Activated CD8-positive, alpha-beta memory T cell treated with anti-CD3 and anti-CD28 coated beads for 36 hours (primary cell): ENCODE measurements at regions not wholly inside any gene's neighbourhood (a gene's known extent, or its start where the extent isn't known, plus 50 kb on each side); places are given as distances from the start of the nearest gene placed in this dataset.

ENCODE experiments used
- CTCF ChIA-PET: fragments of 350-600 bp; sonication (Branson Sonifier 250); formaldehyde crosslinking; loops from one replicate; lab custom pipeline; 2021; ENCODE audit warnings: antibody characterized with exemption; lab: Charles Lee
- POLR2A ChIA-PET: fragments of 350-600 bp; sonication (Branson Sonifier 250); formaldehyde crosslinking; loops from one replicate; lab custom pipeline; 2021; ENCODE audit warnings: antibody characterized with exemption; lab: Charles Lee

DNA sequence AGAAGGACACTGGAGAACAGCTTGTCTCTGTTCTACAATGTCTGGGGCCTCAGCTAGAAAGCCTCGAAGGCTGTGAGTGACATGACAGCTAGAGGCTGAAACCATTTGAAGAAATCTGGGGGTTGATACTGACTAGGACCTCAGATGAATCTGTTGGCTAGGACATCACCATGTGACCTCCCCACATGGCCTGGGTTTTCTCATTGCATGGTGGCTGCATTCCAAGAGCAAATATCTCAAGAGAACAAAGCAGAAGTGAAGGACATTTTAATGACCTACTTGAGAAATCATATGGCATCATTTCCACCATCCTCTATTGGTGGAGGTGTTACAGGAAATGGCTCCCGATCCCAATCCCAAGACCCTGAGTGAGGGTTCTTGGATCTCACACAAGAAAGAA, 450.6 kb upstream of the AUTS2 start:
- ChIA-PET POLR2A (no interaction called here), CTCF (interaction anchor here (0.6 to 0.7 kb wide), 2 partner anchors 410 to 818 kb away, joined by 4 read pairs; no protein-coding TSS in a partner anchor)

DNA sequence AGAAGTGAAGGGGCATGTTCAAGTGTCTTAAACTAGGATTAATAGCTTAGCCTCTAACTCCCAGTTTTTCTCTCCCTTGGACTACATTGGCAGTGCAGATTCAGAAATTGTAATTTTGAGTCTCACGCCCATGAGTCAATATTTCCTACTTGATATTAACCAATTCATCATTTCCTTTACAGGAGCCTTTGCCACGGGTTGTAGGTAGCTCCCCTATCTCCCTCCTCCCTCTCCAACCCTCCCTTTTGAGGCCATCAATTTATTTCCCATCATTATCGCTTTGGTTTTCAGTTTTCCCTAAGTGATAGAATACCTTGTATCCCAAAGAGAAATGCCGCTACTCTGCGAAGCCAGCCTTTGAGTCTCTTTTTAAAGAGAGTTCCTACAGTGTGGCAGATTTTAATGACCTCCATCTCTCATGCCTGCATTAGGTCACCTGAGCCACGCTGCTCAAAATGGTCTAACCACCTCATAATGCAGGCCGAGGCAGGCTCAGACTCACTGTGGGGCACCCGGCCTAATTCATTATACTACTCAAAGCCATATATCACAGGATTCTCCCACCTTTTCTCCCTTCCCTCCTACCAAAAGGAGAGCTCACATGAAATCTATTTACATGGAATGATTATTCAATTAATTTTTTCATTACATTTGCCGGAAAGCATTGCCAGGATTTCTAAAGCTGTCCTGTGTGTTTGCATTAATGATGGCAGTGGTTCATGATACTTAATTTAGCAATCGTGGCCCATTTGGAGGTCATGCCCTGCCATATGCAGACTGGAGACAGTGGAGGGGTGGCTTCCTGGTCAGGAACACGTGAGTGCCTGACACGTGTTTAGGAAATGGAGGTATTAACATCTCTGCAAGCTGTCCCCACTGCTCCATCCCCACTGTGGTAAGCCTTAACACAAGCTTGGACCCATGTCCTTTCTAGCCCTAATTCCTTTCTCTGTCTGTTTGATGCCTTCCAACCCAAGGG, 448.2 kb upstream of the AUTS2 start:
- POLR2A ChIA-PET = no interaction called here
- CTCF ChIA-PET = no interaction called here

DNA sequence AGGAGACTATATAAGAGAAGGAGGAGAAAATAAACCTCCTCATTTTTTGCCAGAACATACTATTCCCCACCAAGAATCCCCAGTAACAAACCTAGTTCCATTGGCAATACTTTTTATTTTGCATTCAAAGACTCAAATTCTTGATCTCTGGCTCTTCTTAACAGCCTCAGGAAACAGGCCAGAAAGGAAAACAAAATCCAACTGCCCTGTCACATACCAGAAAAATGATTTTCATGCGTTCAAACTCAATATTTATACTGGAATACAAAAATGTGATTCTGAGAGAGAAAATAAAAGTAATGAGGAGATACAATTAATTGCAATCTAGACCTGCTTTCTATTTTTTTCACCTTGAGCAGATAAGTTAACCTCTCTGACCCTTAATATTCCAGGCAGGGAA, 435.9 kb upstream of the AUTS2 start:
- POLR2A ChIA-PET = no interaction called here

DNA sequence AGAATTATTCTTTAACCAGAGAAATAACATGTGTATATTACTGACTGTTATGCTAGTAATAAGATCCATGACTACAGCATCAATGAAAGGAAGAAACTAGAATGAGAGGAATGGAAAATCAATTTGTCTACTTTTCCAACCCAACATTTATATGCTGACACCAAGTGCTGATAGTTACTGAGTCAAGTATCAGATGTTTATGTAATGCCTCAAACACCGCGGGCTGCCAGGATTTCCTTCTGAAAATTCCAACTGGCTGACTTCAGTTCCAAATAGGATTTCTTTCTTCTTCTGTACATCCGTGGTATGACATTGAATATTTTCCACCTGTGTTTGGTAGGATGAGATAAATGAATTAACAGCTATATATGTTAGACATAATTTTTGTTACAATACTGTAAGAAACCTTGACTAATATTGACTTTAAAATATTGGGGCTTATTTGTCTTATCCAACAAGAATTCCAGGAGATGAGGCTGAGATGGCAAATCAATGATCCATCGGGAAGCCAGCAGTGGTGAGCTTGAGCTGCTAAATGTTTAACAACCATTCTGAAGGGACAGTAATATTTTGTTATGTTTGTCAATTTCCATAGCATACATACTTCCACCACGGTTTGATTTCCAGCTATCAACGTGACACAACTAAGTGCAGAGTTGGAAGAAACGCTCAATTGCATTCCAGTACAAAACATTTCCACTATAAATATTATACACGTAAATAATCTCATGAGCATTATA, 435.2 kb upstream of the AUTS2 start:
- ChIA-PET CTCF (no interaction called here), POLR2A (no interaction called here)

More for the DNA sequence above, 435.9 kb upstream of the AUTS2 start:
- CTCF ChIA-PET = no interaction called here

DNA sequence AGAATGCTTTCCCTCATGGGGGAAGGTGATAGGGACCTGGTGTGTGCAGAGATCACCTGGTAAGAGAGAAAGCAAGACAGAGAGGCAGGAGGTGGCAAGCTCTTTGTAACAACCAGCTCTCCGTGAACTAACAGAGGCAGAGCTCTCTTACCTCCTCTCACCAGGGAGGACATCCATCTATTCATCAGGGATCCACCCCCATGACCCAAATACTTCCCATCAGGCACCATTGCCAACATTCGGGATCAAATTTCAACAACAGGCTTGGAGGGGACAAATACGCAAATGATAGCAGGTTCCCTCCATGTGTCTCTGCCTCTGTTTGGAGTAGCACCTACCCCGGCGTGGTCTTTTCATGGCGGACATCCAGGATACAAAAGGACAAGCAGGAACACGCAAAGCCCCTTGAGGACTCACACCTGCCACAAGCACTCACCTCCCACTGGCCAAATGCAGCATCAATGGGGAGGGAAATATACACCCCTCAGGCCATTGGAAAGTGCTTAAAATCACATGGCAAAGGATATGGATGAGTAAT, 431.2 kb upstream of the AUTS2 start:
- CTCF ChIA-PET = no interaction called here
- POLR2A ChIA-PET = no interaction called here

DNA sequence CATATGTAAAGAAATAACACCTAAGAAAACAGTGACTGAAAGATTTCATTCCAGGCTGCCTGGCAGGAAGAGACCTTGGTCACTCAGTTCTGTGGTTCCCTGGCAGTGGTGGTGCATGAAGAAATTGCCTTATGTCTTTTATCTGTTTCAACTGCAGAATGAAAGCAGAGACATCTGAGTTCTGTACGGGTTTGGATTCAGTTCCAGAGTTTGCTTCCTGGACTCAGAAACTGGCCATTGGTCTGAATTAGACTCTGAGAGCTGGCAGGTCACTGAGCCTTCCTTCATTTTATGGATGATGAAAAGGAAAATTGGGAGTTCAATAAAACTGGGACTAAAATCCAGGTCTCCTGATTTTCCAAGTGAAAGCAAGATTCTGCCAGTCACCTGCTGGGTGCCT, 428.9 kb upstream of the AUTS2 start:
- CTCF ChIA-PET = no interaction called here
- POLR2A ChIA-PET = no interaction called here

DNA sequence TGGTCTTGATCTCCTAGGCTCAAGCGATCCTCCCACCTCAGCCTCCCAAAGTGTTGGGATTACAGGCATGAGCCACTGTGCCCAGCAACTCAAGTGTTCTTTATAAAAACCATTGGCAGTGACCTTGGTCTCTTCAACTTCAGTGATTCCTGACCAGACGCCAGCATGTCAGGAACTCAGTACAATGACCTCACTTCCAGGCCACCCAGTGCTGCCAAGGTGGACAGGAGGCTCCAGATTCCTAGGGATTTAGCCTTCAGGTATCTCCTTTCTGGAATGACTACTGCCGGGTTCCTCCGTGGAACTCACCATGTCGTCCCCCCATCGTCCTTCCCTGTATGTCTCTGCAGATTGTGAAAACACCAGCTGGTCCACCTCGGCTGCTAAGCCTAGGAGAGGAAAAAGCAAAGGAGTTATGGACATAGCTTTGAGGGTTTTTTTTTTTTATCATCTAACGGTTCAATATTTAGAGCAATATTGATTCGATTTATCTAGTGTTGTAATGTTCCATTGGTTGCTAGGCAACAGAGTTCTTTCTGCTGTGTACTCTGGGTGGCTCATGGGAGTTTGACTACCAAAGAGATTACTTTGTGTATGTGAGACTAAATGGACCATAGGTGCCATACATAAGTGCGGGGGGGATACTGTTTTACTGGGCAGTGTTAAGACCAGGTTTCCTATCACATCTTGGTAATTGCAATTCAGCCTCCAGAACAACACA, 425.8 kb upstream of the AUTS2 start:
- ChIA-PET POLR2A (no interaction called here), CTCF (no interaction called here)

DNA sequence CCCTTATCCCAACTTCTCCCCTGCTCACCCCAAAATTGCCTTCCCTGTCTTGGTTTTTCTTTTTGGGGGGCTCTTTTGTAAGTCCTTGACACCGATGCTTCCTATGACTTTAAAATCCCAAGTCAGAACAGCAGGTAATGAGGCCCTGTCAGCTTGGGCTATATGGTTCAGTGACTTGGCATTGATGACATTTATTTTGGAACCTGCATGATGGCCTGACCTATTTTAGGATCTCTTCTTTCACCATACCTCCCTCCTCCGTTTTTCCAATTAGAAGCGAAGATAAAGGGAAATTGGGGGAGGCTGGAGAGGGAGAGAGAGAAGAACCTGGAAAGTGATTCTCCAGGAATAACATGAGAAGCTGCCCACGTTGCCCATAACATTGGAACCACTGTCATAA, 424.9 kb upstream of the AUTS2 start:
- CTCF ChIA-PET = no interaction called here
- POLR2A ChIA-PET = no interaction called here

DNA sequence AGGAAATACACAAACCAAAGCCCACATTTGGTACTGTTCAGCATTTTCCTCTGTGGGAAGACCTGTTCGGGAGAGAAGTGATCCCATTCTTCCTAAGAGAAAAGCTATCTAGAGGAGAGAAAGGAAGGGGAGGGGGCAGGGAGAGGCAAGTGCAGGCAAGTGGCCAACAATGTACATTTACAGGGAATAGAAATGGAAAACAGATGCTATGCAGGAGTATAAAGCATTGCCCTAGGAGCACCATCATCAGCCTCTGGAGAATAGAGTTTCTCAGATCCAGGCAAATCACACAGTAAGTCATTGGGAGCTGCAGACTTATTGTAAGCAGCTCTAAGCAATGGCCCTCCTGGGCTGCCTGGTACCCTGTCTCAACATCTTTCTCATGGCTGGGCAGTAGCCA, 424.4 kb upstream of the AUTS2 start:
- ChIA-PET POLR2A (no interaction called here), CTCF (no interaction called here)

DNA sequence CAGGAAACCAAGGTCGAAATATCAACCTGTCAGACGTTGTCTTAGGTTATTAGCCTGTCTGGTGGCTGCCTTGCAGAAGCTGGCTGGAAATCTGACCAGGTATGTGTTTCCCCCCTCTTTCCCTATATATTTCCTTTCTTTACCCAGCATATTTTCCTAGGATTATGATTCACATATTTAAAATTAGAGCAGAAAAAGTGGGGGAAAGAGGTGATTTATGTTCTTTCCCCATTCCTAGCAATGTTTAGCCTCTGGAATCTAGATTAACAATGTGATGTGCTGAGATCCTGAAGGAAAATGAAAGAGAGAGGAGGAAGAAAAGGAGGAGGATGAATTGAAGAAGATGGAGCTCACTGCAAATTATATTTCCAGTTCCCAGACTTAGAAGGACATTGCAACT, 421.4 kb upstream of the AUTS2 start:
- ChIA-PET CTCF (no interaction called here), POLR2A (no interaction called here)

DNA sequence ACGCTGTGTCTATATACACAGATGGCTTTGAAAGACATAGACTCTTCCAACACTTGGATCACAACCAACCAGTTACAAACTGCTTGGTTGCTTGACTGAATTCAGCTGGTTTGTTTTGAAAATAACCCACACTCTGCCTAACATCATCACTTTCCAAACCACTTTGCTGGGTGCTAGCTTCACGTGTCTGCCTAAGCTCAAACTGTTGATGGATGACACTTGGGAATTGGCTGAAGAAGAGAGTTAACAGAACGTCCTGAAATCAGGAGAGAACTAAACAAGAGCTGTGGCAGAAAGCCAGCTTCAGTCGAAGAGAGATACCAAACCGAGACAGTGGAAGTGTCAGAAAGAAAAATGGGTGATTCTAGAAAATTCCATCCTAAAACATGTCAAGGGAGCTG, 420.8 kb upstream of the AUTS2 start:
- ChIA-PET CTCF (no interaction called here), POLR2A (no interaction called here)

DNA sequence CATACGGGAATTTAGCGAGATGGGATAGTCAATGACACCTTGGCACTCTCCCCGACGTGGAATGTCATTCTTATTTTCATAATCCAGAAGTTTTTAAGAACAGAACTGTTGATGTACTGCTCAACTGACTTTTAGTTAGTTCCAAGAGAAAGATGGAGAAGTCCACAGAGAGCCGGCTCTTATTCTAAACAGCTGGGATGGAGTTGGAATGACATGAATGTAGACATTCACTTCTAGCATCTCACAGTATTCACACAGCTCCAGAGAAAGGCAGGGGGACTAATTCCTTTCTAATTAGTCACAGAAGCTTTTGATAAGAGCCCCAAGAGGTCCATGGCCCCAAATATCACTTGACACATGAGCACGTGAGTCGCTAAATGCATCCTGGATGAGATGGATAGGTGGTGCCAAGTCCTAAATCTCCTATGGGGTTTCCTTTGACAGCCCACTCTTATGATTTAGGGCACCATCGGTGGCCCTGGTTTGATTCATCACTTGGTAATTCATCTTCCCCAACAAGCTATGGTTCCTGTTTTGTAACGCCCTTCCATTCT, 420.3 kb upstream of the AUTS2 start:
- POLR2A ChIA-PET = no interaction called here
- CTCF ChIA-PET = no interaction called here

DNA sequence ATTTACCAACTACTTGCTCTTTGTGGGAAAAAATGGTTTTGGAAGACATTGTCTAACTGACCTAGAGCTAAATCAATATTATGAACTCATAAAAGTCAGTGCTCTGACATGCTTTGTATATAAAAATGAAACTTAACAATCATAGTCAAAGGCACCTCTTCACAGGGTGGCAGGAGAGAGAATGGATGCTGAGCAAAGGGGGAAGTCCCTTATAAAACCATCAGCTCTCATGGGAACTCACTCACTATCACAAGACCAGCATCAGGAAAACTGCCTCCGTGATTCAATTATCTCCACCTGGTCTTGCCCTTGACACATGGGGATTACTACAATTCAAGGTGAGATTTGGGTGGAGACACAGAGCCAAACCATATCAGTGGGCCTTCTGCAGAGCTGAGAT, 417.6 kb upstream of the AUTS2 start:
- CTCF ChIA-PET = no interaction called here
- POLR2A ChIA-PET = no interaction called here

DNA sequence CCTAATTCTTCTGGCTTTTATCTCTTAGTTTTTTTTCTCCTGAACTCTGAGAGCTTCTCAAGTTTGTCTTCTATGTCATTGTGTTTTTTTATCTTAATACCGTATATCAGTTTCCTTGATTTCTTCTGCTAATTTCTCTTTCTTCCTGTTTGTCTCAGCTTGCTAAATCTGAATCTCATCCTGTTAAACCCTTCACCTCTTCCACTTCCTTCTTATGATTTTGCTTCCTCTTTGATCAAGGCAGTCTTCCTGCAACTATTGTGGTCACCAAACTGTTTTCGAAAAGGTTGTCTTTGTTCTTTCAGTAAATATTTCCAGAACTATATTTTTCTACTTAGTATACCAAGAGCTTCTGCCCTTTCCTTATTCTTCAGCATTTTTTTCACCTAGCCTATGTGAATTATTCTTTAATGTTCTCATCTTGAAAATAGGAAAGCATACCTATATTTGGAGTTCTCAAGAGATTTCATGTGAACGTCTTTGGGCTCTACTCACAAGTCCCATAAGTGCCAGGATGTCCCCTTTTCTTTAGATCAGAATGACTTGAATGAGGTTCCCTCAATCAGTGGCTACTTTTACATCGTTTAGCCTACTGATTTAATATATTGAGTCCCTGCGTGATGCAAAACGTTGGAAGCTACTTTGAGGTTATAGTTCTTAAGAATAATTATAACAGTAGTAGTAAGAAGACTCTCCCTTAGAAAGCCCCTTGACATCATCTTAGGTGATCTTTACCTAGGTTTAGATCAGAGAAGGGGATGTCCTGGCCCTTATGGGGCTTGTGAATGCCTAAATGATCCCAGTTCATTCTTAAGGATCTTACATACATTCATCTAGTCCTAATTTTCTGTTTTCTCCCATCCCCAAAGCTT, 415.4 kb upstream of the AUTS2 start:
- POLR2A ChIA-PET = no interaction called here
- CTCF ChIA-PET = no interaction called here

DNA sequence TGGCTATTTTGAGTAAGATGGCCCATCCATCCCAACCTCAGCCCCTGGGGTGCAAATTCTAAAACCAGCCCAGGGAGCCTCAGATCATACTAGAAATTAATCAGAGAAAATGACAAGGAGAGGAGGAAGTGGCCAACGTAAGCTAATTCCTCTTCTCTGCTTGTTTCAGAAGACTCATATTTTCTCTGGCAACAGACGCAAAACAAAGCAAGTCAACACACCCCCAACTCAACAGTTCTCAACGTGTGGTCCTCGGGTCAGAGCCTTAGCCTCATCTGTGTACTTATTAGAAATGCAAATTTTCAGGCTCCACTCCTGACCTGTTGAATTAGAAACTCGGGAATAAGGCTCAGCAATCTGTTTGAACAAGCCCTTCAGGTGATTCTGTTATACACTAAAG, 413.9 kb upstream of the AUTS2 start:
- CTCF ChIA-PET = no interaction called here

DNA sequence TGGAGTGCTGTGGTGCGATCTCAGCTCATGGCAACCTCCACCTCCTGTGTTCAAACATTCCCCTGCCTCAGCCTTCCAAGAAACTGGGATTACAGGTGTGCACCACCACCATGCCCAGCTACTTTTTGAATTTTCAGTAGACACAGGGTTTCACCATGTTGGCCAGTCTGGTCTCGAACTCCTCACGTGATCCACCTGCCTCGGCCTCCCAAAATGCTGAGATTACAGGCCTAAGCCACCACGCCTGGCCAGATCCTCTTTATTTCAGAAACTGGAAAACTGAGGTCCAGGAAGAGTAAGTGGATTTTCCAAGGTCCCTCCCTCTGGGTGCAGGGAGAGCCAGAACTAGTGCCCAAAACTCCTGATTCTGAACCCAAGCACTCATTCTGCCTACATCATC, 413.1 kb upstream of the AUTS2 start:
- POLR2A ChIA-PET = no interaction called here
- CTCF ChIA-PET = no interaction called here

More for the DNA sequence above, 413.9 kb upstream of the AUTS2 start:
- POLR2A ChIA-PET = no interaction called here

DNA sequence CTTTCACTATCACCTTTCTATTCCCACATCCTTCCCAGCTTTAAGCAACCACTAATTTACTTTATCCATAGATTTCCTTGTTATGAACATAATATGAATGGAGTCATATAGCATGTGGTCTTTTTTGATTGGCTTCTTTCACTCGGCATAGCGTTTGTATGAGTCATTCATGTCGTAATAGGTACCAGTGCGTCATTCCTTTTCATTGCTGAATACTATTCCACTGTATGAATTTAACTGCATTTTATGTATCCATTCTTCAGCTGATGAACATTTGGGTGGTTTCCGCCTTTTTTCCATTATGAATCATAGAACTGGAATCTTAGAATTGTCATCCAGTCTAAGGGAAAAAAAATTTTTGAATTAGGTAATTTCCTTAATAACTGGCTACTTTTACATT, 411.3 kb upstream of the AUTS2 start:
- POLR2A ChIA-PET = no interaction called here
- CTCF ChIA-PET = interaction anchor here (0.6 kb wide), 1 partner anchor 440 kb away, joined by 3 read pairs; no protein-coding TSS in a partner anchor

DNA sequence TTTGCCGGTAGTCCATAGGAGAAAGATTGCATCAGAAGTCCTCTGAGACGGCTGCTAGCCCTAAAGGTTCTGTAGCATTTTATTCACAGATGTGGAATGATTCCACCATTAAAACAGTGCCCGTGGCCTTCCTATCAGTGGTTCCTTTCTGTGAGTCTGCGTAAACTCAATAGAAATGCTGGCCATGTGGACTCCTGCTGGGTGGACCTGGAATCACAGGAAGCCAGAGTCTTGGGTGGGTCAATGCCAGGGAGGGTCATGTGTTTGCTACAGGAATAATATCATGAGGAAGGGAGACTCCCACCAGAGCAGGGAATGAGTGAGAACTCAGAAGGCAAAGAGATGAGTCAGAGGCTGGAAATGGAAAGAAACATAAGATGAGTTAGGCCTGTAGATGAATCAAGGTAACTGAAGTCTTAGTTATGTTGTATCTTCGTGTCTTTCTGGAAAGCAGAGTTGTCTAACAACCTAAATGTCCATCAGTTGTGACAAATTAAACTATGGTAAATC, 410.4 kb upstream of the AUTS2 start:
- CTCF ChIA-PET = no interaction called here
- POLR2A ChIA-PET = no interaction called here
